AG04450 (cell line): ENCODE measurements at regions not wholly inside any gene's neighbourhood (a gene's known extent, or its start where the extent isn't known, plus 50 kb on each side); places are given as distances from the start of the nearest gene placed in this dataset.
"Not testable (repeated sequence)": the region's sequence is repeated elsewhere in the genome, so short reads cannot be mapped to it uniquely, and the experiment has no call there.

ENCODE experiments used
- CTCF ChIA-PET: fragments of 300-600, 350-600 bp; formaldehyde crosslinking; extraction: SDS; loops from one replicate; lab custom pipeline; 2022; ENCODE audit warnings: antibody characterized with exemption, inconsistent platforms; lab: Charles Lee
- POLR2A ChIA-PET: fragments of 350-600 bp; formaldehyde crosslinking; extraction: SDS; loops from one replicate; lab custom pipeline; 2021; ENCODE audit warnings: antibody characterized with exemption, inconsistent platforms; lab: Yijun Ruan, JAX
- DNase-seq: peaks from one replicate; pipeline ENCODE4 v3.0.0-alpha.2; 2011; ENCODE audit warnings: low read depth, low spot score
- H3K27ac ChIP-seq: one replicate; pipeline ENCODE4 v1.5.1; 2012; ENCODE audit warnings: low read depth, low read length, control low read depth
- H3K27me3 ChIP-seq: one replicate; pipeline ENCODE4 v1.6.0; 2012; ENCODE audit warnings: low read length; ENCODE audit not compliant: control insufficient read depth, insufficient read depth
- H3K4me3 ChIP-seq: 2 replicates; pipeline ENCODE4 v1.5.1; 2011; ENCODE audit warnings: mild to moderate bottlenecking, low read depth, low read length, control low read depth
- H3K9me3 ChIP-seq: 2 replicates; pipeline ENCODE4 v1.5.1; 2012; ENCODE audit warnings: low read length; ENCODE audit not compliant: control insufficient read depth, insufficient read depth
- CTCF ChIP-seq: IDR thresholded peaks from 2 replicates; pipeline ENCODE4 v1.5.1; 2011; ENCODE audit warnings: low read depth, low read length, control low read depth, inconsistent platforms

GRCh38 chr7:63856466-63856865 is 142.2 kb upstream of the ZNF722 start:
- H3K27me3 ChIP-seq, DNase-seq, CTCF ChIA-PET, H3K4me3 ChIP-seq, H3K27ac ChIP-seq, POLR2A ChIA-PET: not testable (repeated sequence)
- peaks cover 47% of the 10 kb centered on the region for H3K9me3 ChIP-seq

GRCh38 chr7:63867127-63867526 is 131.5 kb upstream of the ZNF722 start:
- CTCF ChIA-PET: no interaction called here
- H3K27me3 ChIP-seq: no peaks in the 10 kb centered on the region
- H3K4me3 ChIP-seq: no peak overlapping the region
- POLR2A ChIA-PET: no interaction called here
- peaks cover 22% of the 10 kb centered on the region; the same call in 1 of the 2 replicates for H3K9me3 ChIP-seq
- TF ChIP-seq CTCF: no peak
- no peak for DNase-seq
- H3K27ac ChIP-seq: no peak overlapping the region

GRCh38 chr7:63874242-63874641 is 124.4 kb upstream of the ZNF722 start:
- H3K27ac ChIP-seq, H3K27me3 ChIP-seq, DNase-seq, CTCF ChIA-PET, H3K4me3 ChIP-seq, POLR2A ChIA-PET: not testable (repeated sequence)
- peaks cover 19% of the 10 kb centered on the region for H3K9me3 ChIP-seq

GRCh38 chr7:63876707-63877322 is 121.8 kb upstream of the ZNF722 start:
- peaks cover 25% of the 10 kb centered on the region for H3K9me3 ChIP-seq
- POLR2A ChIA-PET: no interaction called here
- no peak for DNase-seq
- no peak overlapping the region for H3K27ac ChIP-seq
- no peak for TF ChIP-seq CTCF
- CTCF ChIA-PET: no interaction called here
- no peaks in the 10 kb centered on the region for H3K27me3 ChIP-seq
- H3K4me3 ChIP-seq: no peak overlapping the region

GRCh38 chr7:63887031-63887430 is 111.6 kb upstream of the ZNF722 start:
- ChIA-PET CTCF (no interaction called here), POLR2A (no interaction called here)
- Histone ChIP-seq H3K27me3 (no peaks in the 10 kb centered on the region), H3K27ac (no peak overlapping the region), H3K4me3 (no peak overlapping the region), H3K9me3 (peaks cover 81% of the 10 kb centered on the region)
- DNase-seq: no peak
- TF ChIP-seq CTCF: no peak

GRCh38 chr7:63899691-63900393 is 98.8 kb upstream of the ZNF722 start:
- no peak for TF ChIP-seq CTCF
- Histone ChIP-seq H3K27ac (no peak overlapping the region), H3K4me3 (no peak overlapping the region), H3K9me3 (peaks cover 32% of the 10 kb centered on the region), H3K27me3 (no peaks in the 10 kb centered on the region)
- ChIA-PET CTCF (no interaction called here), POLR2A (no interaction called here)
- no peak for DNase-seq
